K562 (cell line): ENCODE measurements at regions not wholly inside any gene's neighbourhood (a gene's known extent, or its start where the extent isn't known, plus 50 kb on each side); places are given as distances from the start of the nearest gene placed in this dataset.

Experiments
- FOSL1 ChIP-seq: fragments of 200-800 bp; sonication (Bioruptor generic); conservative IDR thresholded peaks from 2 replicates; pipeline ENCODE4 v1.6.1; 2016; ENCODE audit warnings: missing genetic modification characterization, missing compliant biosample characterization
- HDAC6 ChIP-seq: IDR thresholded peaks from 2 replicates; pipeline ENCODE4 v1.6.1; 2012; ENCODE audit warnings: low read depth, mild to moderate bottlenecking, control low read depth, inconsistent platforms, low read length, moderate library complexity
- HMG20A ChIP-seq: fragments of 450-650 bp; formaldehyde crosslinking; conservative IDR thresholded peaks from 2 replicates; pipeline ENCODE4 v1.4.0; 2020; ENCODE audit warnings: mild to moderate bottlenecking, mixed read lengths
- PCBP2 ChIP-seq: fragments of 200-400 bp; formaldehyde crosslinking; IDR thresholded peaks from 2 replicates; pipeline ENCODE4 v1.6.1; 2018; ENCODE audit warnings: low read length, low read depth, mild to moderate bottlenecking, moderate library complexity; ENCODE audit not compliant: poor library complexity, severe bottlenecking
- PHF8 ChIP-seq: fragments of 200-600 bp; sonication (generic); IDR thresholded peaks from 2 replicates; pipeline ENCODE4 v1.6.1; 2012; ENCODE audit warnings: mixed run types, mild to moderate bottlenecking, inconsistent platforms, low read length, moderate library complexity, borderline replicate concordance
- POLR2AphosphoS5 ChIP-seq: IDR thresholded peaks from 2 replicates; pipeline ENCODE4 v1.6.1; 2011; ENCODE audit warnings: mild to moderate bottlenecking, low read depth, low read length, moderate library complexity; ENCODE audit not compliant: control insufficient read depth, insufficient read depth
- POLR2H ChIP-seq: IDR thresholded peaks from 2 replicates; pipeline ENCODE4 v1.6.1; 2016; ENCODE audit warnings: missing genetic modification characterization, low read depth, mild to moderate bottlenecking, control low read depth, missing compliant biosample characterization, moderate library complexity
- RAD21 ChIP-seq, 2 experiments: fragments of 250-450 bp in 1 of 2; fragments of 450-650 bp in 1 of 2; sonication (Bioruptor Pico) in 1 of 2; formaldehyde crosslinking in 1 of 2; IDR thresholded peaks in 1 of 2; conservative IDR thresholded peaks in 1 of 2; 2 replicates each; pipeline versions ENCODE4 v1.4.0 to v1.8.0; 2020 to 2022; ENCODE audit warnings: mild to moderate bottlenecking in 2 of 2, moderate library complexity in 1 of 2
- RFX5 ChIP-seq: IDR thresholded peaks from 2 replicates; pipeline ENCODE4 v1.6.1; 2011; ENCODE audit warnings: low read depth, mild to moderate bottlenecking, improper control_type of control experiment, low read length
- SIN3A ChIP-seq, 2 experiments: fragments of 150-350 bp in 1 of 2; IDR thresholded peaks; 2 replicates each; pipeline ENCODE4 v1.6.1; 2011 to 2016; ENCODE audit warnings: borderline replicate concordance in 2 of 2, low read depth in 2 of 2, low read length in 2 of 2, mild to moderate bottlenecking in 2 of 2, moderate library complexity in 2 of 2; ENCODE audit not compliant: control insufficient read depth in 1 of 2
- XRCC5 ChIP-seq: fragments of 200-400 bp; formaldehyde crosslinking; IDR thresholded peaks from 2 replicates; pipeline ENCODE4 v1.6.1; 2017; ENCODE audit warnings: low read depth, mild to moderate bottlenecking, low read length
- YY1 ChIP-seq, 3 experiments: IDR thresholded peaks; 2 replicates each; pipeline ENCODE4 v1.6.1; 2011; ENCODE audit warnings: low read length in 2 of 3, mild to moderate bottlenecking in 2 of 3, moderate library complexity in 2 of 3, borderline replicate concordance in 1 of 3, control low read depth in 1 of 3, low read depth in 1 of 3; ENCODE audit not compliant: insufficient read depth in 3 of 3, insufficient replicate concordance in 2 of 3, control insufficient read depth in 1 of 3, insufficient read length in 1 of 3; ENCODE audit errors: extremely low read depth in 1 of 3
- ZNF644 ChIP-seq: fragments of 200-800 bp; sonication (Bioruptor generic); IDR thresholded peaks from 2 replicates; pipeline ENCODE4 v1.6.1; 2016; ENCODE audit warnings: low read depth, missing genetic modification characterization, missing compliant biosample characterization
- ZNF696 ChIP-seq: fragments of 250-450 bp; sonication (Bioruptor Pico); conservative IDR thresholded peaks from 2 replicates; pipeline ENCODE4 v1.4.0; 2020; ENCODE audit warnings: mild to moderate bottlenecking, moderate library complexity

GRCh38 chr2:158745067-158745865, 49.9 kb upstream of the DAPL1 start:
- TF ChIP-seq HDAC6, result no peak
- TF ChIP-seq RAD21 (CRISPR knock-in tag; conservative IDR thresholded peaks at IDR 0.05 in 1 of 2, IDR thresholded peaks at IDR 0.05 in 1 of 2), result peak; percentile 60 to 78
- TF ChIP-seq ZNF644, result no peak
- no peak for TF ChIP-seq ZNF696
- no peak for TF ChIP-seq POLR2H (tag)
- TF ChIP-seq SIN3A (IDR thresholded peaks at IDR 0.05; ENCODE audit: borderline replicate concordance in 2 of 2, control insufficient read depth in 1 of 2, low read depth in 2 of 2, low read length in 2 of 2), result no peak
- TF ChIP-seq PHF8, result no peak
- no peak for TF ChIP-seq XRCC5
- no peak for TF ChIP-seq HMG20A (CRISPR knock-in tag)
- no peak for TF ChIP-seq RFX5
- TF ChIP-seq PCBP2, result no peak
- TF ChIP-seq YY1 (IDR thresholded peaks at IDR 0.05; ENCODE audit: borderline replicate concordance in 1 of 3, control insufficient read depth in 1 of 3, extremely low read depth in 1 of 3, insufficient read depth in 3 of 3, insufficient read length in 1 of 3, insufficient replicate concordance in 2 of 3, low read depth in 1 of 3, low read length in 2 of 3), result no peak
- no peak for TF ChIP-seq POLR2AphosphoS5
- no peak for TF ChIP-seq FOSL1 (tag)
